Glutamatergic neuron (in vitro differentiated cells): ENCODE measurements at regions not wholly inside any gene's neighbourhood (a gene's known extent, or its start where the extent isn't known, plus 50 kb on each side); places are given as distances from the start of the nearest gene placed in this dataset.

Experiments
- DNase-seq: peaks from one replicate; pipeline ENCODE4 v3.0.0; 2022
- H3K27ac Mint-ChIP-seq: one replicate; pipeline ENCODE4 v1.8.0; 2020; ENCODE audit warnings: mild to moderate bottlenecking, mixed read lengths, inconsistent platforms; ENCODE audit not compliant: unreplicated experiment
- H3K27me3 Mint-ChIP-seq: one replicate; pipeline ENCODE4 v1.8.0; 2020; ENCODE audit warnings: mild to moderate bottlenecking, moderate library complexity, mixed read lengths, inconsistent platforms; ENCODE audit not compliant: unreplicated experiment
- H3K36me3 Mint-ChIP-seq: one replicate; pipeline ENCODE4 v1.8.0; 2020; ENCODE audit warnings: mild to moderate bottlenecking, mixed read lengths, inconsistent platforms; ENCODE audit not compliant: unreplicated experiment
- H3K4me1 Mint-ChIP-seq: one replicate; pipeline ENCODE4 v1.8.0; 2020; ENCODE audit warnings: mild to moderate bottlenecking, low read depth, mixed read lengths, inconsistent platforms; ENCODE audit not compliant: unreplicated experiment
- H3K4me3 Mint-ChIP-seq: one replicate; pipeline ENCODE4 v1.8.0; 2020; ENCODE audit warnings: mild to moderate bottlenecking, mixed read lengths, inconsistent platforms; ENCODE audit not compliant: unreplicated experiment
- H3K9me3 Mint-ChIP-seq: one replicate; pipeline ENCODE4 v1.8.0; 2020; ENCODE audit warnings: mild to moderate bottlenecking, moderate library complexity, mixed read lengths, inconsistent platforms; ENCODE audit not compliant: unreplicated experiment
- TF ChIP-seq, protein P1 (sequence below): fragments of 200-600 bp; sonication (generic); IDR thresholded peaks from one replicate; pipeline ENCODE4 v1.5.0; 2021; ENCODE audit not compliant: partially characterized antibody, unreplicated experiment

DNA sequence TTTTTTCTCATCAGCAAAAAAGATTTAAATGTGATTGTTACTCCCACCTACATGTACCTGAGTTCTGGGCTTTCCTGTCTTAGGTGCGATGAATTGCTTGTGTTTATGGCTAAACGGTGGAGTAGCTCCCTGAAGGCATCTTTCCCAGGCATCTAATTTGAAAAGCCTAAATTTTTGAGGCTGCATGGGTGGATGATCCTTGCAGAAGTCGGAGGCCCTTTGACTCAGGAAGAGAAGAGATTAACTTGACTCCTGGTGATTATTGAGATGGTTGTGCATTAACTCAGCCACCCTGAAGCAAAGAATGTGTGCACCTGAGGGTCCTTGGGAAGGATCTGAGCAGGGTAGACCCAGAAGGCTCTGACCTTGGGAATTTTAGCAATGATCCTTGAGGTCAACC is 155.6 kb upstream of the SEMA3C start:
- no peaks in the 10 kb centered on the region for H3K9me3 Mint-ChIP-seq
- no peak overlapping the region for H3K27ac Mint-ChIP-seq
- TF ChIP-seq, protein P1, sequence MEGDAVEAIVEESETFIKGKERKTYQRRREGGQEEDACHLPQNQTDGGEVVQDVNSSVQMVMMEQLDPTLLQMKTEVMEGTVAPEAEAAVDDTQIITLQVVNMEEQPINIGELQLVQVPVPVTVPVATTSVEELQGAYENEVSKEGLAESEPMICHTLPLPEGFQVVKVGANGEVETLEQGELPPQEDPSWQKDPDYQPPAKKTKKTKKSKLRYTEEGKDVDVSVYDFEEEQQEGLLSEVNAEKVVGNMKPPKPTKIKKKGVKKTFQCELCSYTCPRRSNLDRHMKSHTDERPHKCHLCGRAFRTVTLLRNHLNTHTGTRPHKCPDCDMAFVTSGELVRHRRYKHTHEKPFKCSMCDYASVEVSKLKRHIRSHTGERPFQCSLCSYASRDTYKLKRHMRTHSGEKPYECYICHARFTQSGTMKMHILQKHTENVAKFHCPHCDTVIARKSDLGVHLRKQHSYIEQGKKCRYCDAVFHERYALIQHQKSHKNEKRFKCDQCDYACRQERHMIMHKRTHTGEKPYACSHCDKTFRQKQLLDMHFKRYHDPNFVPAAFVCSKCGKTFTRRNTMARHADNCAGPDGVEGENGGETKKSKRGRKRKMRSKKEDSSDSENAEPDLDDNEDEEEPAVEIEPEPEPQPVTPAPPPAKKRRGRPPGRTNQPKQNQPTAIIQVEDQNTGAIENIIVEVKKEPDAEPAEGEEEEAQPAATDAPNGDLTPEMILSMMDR = no peak
- no peaks in the 10 kb centered on the region for H3K27me3 Mint-ChIP-seq
- H3K4me3 Mint-ChIP-seq = no peak overlapping the region
- peaks cover 11% of the 10 kb centered on the region for H3K36me3 Mint-ChIP-seq
- no peak for DNase-seq
- peaks cover 4% of the 10 kb centered on the region for H3K4me1 Mint-ChIP-seq

DNA sequence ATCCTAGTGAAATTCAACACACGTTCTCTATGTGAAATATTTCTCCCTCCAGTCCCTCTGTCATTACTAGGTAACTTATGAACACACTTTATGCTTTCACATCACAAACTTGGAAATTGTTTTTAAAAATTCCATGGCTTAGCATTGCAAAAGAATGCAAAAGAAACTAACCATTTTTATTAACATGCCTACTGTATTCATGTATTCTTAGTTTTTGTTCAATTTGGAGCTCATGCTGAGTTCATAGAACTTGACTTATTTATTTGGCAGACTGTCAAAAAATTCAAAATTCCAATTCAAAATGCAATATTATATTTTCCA is 155.0 kb upstream of the SEMA3C start:
- H3K4me3 Mint-ChIP-seq = no peak overlapping the region
- TF ChIP-seq, protein P1 = no peak
- H3K27me3 Mint-ChIP-seq = no peaks in the 10 kb centered on the region
- peaks cover 11% of the 10 kb centered on the region for H3K36me3 Mint-ChIP-seq
- H3K9me3 Mint-ChIP-seq = no peaks in the 10 kb centered on the region
- no peak overlapping the region for H3K27ac Mint-ChIP-seq
- peaks cover 4% of the 10 kb centered on the region for H3K4me1 Mint-ChIP-seq
- no peak for DNase-seq

DNA sequence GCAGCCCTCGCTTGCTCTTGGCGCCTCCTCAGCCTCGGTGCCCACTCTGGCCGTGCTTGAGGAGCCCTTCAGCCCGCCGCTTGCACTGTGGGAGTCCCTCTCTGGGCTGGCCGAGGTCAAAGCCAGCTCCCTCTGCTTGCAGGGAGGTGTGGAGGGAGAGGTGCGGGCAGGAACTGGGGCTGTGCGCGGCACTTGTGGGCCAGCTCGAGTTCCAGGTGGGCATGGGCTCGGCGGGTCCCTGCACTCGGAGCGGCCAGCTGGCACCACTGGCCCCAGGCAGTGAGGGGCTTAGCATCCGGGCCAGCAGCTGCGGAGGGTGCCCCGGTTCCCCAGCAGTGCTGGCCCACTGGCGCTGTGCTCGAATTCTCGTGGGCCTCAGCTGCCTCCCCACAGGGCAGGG is 152.1 kb upstream of the SEMA3C start:
- Mint-ChIP-seq H3K4me1 (peaks cover 4% of the 10 kb centered on the region), H3K27me3 (no peaks in the 10 kb centered on the region), H3K36me3 (peaks cover 6% of the 10 kb centered on the region), H3K4me3 (no peak overlapping the region), H3K9me3 (no peaks in the 10 kb centered on the region), H3K27ac (no peak overlapping the region)
- no peak for DNase-seq
- TF ChIP-seq, protein P1 = no peak

DNA sequence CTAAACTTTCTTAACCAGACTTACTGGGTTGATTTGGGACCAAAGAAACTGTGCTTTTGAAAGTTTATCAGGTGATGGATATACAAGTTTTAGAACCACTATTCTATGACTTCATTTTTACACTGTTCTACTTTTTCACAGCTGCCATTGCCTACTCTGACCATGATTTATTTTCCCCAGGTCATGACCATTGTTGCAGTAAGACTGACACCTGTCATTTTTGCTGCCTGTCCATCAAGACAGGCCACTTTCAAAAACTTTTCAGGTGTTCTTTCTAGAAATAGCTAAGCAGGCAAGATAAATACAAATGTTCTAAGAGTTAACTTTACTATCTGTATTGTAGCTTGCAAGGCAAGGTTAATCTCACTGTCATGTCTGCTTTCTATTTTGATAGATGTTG is 147.9 kb upstream of the SEMA3C start:
- no peak overlapping the region for H3K4me3 Mint-ChIP-seq
- H3K36me3 Mint-ChIP-seq = peaks cover 6% of the 10 kb centered on the region
- no peak for DNase-seq
- peaks cover 14% of the 10 kb centered on the region for H3K4me1 Mint-ChIP-seq
- H3K9me3 Mint-ChIP-seq = no peaks in the 10 kb centered on the region
- H3K27ac Mint-ChIP-seq = no peak overlapping the region
- TF ChIP-seq, protein P1 = no peak
- H3K27me3 Mint-ChIP-seq = no peaks in the 10 kb centered on the region

DNA sequence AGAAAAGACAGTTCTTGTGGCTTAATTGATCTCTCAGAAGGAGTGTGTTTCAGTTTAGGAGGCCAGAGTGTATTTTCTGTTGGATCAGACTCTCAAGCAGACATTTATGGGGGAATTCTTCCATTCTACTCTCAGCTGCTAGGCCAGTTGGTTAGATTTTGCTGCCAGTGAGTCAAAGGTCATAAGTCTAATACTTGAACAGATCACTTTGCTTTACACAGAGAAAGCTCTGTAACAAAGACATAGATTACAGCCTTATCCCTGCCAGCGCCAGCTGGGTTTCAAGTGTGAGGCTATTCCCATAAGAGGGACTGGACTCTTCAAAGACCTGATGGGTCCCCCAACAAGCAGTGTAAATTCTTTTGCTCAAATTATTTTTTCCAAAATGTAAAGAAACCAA is 145.6 kb upstream of the SEMA3C start:
- H3K27me3 Mint-ChIP-seq = no peaks in the 10 kb centered on the region
- peak overlapping the region; percentile 72 for H3K27ac Mint-ChIP-seq
- H3K4me3 Mint-ChIP-seq = peak overlapping the region; percentile 2
- no peaks in the 10 kb centered on the region for H3K9me3 Mint-ChIP-seq
- peak; percentile 30 for DNase-seq
- H3K36me3 Mint-ChIP-seq = no peaks in the 10 kb centered on the region
- H3K4me1 Mint-ChIP-seq = peaks cover 14% of the 10 kb centered on the region
- TF ChIP-seq, protein P1 = no peak
